GM10266 (cell line): ENCODE measurements at regions not wholly inside any gene's neighbourhood (a gene's known extent, or its start where the extent isn't known, plus 50 kb on each side); places are given as distances from the start of the nearest gene placed in this dataset.

Experiments
- DNase-seq: peaks from one replicate; pipeline ENCODE4 v3.0.0; 2012; ENCODE audit errors: extremely low spot score
- TF ChIP-seq, protein P1 (sequence below): IDR thresholded peaks from 2 replicates; pipeline ENCODE4 v1.5.1; 2012; ENCODE audit warnings: mild to moderate bottlenecking, low read depth; ENCODE audit not compliant: control insufficient read depth, insufficient read depth; ENCODE audit errors: missing control alignments

DNA sequence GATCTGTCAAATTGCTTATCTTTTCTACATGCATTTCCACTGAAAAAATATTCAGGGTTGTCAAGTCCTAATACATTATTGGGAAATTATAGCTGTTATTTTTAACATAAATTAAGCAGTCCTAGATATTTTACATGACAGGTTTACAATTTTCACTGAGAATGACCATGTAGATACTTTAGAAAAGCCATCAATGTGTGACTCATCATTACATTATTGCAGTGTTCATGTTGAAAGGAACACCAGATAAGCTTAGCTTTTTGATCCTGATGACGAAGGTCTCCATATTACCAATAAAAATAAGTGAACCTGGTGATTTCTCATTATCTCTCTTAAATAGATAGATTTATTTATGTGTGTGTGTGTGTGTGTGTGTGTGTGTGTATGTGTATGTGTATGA lies 529.5 kb upstream of the PCDH15 start:
- DNase-seq = no peak
- TF ChIP-seq, protein P1, sequence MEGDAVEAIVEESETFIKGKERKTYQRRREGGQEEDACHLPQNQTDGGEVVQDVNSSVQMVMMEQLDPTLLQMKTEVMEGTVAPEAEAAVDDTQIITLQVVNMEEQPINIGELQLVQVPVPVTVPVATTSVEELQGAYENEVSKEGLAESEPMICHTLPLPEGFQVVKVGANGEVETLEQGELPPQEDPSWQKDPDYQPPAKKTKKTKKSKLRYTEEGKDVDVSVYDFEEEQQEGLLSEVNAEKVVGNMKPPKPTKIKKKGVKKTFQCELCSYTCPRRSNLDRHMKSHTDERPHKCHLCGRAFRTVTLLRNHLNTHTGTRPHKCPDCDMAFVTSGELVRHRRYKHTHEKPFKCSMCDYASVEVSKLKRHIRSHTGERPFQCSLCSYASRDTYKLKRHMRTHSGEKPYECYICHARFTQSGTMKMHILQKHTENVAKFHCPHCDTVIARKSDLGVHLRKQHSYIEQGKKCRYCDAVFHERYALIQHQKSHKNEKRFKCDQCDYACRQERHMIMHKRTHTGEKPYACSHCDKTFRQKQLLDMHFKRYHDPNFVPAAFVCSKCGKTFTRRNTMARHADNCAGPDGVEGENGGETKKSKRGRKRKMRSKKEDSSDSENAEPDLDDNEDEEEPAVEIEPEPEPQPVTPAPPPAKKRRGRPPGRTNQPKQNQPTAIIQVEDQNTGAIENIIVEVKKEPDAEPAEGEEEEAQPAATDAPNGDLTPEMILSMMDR = no peak

DNA sequence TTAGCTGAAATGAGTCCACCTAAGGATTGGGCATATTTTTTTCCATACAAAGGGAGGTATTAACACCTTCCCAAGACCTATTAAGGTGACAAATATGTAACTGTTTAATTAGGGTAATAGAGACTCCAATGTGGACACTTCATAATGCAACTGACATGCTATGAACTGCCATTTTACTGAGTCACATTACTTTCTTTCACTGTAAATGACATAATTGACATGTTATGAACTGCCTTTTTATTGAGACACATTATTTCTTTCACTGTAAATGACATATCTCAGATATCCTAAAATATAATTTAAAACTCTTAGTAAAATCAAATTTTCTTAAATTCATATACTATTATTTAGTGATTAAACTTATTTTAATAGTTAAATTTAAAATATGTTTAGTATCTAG lies 528.8 kb upstream of the PCDH15 start:
- no peak for DNase-seq
- TF ChIP-seq, protein P1 = no peak

DNA sequence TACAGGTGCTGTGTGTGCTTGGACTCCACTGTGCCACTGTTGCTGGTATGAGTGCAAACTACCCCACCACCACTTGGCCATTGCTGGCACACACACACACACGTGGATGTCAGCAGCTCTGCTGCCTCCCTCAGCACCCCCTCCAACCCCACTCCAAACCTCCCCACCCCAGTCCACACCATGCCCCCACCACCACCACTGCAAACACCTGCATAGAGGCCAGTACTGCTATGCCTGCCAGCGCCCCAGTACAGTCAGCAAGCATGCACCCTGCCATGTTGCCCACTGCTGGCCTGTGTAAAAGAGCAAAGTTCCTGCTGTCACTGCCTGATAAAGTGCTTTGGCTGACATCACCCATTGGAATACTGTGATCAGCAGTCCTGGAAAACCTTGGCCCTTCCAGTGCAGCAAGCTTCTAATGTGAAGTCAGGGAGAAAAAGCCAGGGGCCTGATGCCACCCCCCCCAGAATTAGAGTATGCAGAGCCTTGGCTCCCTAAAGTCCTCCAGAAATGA lies 519.2 kb upstream of the PCDH15 start:
- DNase-seq = no peak
- TF ChIP-seq, protein P1 = no peak

DNA sequence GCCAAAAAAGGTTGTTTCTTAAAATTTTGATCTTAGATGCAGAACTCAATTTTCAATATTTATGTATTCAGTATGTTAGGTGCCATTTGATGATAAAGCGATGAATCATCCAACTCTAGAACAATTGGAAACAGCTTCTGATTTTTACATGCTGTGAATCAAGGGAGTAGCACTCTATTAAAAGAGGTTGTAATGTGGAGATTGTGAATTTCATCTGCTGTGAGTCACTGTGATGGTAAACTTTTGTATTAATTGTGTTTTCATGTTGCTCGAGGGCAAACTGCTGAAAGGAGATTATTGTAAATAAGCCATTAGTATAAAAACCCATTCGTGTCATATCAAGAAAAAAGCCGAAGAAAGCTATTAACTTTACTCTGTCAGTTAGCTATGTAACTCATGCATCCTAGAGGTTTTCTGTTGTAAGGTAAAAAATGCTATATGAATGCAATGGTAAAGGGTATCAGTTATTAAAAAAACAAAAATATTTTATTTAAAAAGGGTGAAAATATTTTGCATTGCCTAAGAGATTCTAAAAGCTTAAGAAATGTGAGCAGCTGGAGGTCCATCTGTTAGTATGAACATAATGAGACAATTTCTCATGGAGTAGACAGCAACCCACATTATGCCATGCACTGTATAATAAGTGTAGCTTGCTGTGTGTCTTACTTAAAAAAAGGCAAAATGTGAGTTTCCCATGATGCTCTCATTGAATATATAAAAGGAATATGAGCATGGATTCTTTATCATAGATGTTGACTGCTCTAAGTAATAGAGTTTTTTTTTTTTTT lies 511.0 kb upstream of the PCDH15 start:
- TF ChIP-seq, protein P1 = no peak
- DNase-seq = no peak

DNA sequence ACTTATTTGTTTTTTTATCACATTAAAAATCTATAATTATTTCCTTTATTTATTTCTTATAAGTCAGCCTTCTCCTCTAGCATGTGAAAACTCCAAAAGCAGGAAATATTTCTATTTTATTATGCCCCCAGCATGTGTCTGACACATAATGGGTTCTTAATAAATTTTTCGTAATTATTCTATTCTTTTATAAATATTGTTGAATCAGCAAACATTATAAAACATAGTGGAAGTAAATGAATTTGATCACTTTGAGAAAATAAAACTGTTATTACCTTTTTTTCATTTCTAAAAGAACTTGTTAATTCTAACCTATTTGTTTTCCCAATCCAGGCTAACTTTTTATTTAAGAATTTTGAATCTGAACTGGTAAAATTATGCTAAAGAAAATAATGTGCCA lies 509.1 kb upstream of the PCDH15 start:
- TF ChIP-seq, protein P1 = no peak

DNA sequence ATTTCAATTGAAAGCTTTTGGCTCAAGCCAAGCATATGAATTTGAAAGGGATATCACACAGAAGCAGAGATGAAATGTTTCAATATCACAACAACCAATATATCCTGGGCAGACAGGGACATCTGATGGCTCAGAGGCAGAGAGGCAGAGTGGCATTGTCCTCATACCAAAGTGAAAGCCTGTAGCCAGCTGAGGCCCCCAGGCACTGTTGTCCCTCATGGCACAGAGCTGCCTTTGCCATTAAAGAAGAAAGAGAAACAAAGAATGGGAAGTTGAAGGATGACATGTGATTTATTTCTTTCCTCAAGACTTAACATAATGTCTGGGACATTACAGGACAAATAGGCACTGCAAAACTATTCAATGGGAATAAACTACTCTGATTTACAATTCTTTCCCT lies 504.3 kb upstream of the PCDH15 start:
- TF ChIP-seq, protein P1 = no peak

More for the DNA sequence above, 509.1 kb upstream of the PCDH15 start:
- DNase-seq = no peak

DNA sequence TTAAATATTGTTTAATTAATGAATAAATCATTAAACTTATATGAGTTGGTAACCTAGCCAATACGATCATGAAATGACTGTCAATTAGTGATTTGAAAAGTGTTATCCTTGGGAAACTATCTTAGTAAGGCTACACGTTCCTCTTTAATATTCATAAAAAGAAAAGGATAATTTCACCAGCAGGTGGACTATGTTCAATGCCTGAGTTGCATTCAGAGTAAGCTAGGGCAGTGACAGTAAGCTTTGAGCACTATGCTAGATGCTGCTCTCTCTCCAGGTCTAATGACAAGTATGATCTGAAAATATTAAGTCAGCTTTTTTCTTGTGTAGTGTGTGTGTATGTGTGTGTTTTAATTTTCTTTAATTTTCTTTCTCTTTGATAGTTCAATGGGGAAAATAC lies 486.3 kb upstream of the PCDH15 start:
- no peak for DNase-seq
- TF ChIP-seq, protein P1 = no peak

More for the DNA sequence above, 504.3 kb upstream of the PCDH15 start:
- DNase-seq = no peak
